ENCODE measurements at regions not wholly inside any gene's neighbourhood (a gene's known extent, or its start where the extent isn't known, plus 50 kb on each side); places are given as distances from the start of the nearest gene placed in this dataset.

GRCh38 chr2:6525475-6525964 lies 340.2 kb downstream of the CMPK2 start:
- DNase-seq (ENCODE audit: low read depth) = no peak

DNA sequence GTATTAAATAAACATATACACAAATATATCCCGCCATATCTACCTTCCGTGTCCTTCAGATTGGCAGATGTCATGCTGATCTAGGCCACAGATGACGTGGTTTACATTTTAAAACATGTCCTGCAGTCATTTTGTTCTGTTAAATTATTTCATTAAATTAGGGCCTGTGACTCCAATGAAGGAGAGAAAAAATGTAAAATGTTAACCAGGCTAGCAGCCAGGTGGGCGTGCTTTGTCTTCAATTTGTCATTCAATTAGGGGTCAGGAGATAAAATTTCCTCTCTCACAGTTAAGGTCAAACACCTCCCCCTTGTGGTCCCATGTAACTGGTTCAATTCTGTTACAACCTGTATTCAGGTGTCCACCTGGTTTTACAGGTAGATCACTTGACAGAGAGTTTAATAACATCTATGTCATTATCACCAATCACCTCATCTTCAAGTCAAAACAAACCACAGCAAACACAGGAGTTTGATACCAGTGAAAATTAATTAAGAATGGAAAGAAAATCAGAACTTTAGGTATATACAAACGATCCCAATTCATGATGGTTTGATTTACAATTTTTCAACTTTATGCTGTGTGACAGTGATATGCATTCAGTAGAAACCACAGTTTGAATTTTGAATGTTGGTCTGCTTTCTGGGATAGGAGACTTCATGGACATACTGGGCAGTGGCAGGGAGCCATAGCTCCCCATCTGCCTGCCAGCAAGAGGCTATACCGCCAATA lies 339.4 kb downstream of the CMPK2 start:
- DNase-seq (ENCODE audit: low read depth) = no peak

DNA sequence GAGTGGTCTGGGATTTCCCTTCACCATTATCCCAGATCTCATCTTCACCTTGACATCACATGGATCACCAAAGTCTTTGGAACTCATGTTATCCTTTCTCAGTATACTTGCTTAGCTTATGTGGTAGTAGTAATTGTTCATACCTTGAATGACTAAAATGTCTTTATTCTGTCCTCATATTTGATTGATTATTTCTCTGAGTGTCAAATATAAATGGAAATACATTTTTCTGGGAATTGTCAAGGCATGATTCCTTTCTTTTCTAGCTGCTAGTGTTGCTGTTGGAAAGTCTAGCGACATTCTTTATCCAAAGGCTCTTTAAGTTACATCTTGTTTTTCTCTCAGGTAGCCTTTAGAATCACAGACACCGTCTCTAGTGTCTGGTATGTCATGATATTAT lies 334.4 kb downstream of the CMPK2 start:
- no peak for DNase-seq (ENCODE audit: low read depth)

DNA sequence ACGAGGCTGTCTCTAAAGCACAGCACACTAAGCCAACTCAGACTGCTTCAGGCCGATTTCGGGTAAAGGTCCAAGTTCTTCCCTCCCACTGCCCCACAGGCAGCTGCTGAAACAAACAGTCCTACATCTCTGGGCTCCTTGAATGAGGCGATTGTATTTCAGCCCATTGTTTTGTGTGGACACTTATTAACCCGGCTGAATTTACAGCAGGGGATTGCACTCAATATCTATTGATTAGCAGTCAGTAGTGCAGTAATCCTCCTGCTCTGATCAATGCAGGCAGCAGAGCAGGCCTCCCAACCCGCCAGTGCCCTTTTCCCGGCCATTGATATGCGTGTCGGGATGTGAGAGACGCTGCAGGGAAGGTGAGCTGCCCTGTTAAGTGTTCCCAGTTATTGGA lies 330.1 kb downstream of the CMPK2 start:
- no peak for DNase-seq (ENCODE audit: low read depth)

DNA sequence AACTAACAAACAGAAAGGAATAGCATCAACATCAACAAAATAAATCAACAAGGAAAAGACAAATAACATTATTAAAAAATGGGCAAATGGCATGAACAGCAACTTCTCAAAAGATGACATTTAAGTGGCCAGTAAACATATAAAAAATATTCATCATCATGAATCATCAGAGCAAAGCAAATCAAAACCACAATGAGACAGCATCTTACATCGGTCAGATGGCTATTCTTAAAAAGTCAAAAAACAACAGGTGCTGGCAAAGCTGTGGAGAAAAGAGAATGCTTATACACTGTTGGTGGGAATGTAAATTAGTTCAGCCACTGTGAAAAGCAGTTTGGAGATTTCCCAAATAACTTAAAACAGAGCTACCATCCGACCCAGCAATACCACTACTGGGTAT lies 327.1 kb downstream of the CMPK2 start:
- no peak for DNase-seq (ENCODE audit: low read depth)

- no peak for DNase-seq (ENCODE audit: low read depth)
Observed at GRCh38 chr2:6545336-6545735, 320.4 kb downstream of the CMPK2 start.

- DNase-seq (ENCODE audit: low read depth) = no peak
Observed at GRCh38 chr2:6545795-6546194, 319.9 kb downstream of the CMPK2 start.

GRCh38 chr2:6554466-6554865 lies 311.2 kb downstream of the CMPK2 start:
- no peak for DNase-seq (ENCODE audit: low read depth)

DNA sequence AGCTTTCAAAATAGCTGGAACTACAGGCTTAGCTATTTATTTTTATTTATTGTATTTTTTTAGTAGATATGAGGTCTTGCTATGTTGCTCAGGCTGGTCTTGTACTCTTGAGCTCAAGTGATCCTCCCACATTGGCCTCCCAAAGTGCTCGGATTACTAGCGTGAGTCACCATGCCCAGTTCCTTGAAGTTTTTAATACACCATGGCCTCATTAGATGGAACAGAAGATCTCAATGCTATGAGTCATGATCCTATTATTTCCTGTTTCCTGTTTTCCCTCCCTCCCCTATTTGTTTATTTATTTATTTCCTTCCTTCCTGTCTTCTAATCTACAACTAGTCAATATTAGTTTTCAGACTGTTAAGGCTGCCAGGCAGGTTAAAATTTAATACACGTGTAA lies 309.0 kb downstream of the CMPK2 start:
- DNase-seq (ENCODE audit: low read depth) = no peak

DNA sequence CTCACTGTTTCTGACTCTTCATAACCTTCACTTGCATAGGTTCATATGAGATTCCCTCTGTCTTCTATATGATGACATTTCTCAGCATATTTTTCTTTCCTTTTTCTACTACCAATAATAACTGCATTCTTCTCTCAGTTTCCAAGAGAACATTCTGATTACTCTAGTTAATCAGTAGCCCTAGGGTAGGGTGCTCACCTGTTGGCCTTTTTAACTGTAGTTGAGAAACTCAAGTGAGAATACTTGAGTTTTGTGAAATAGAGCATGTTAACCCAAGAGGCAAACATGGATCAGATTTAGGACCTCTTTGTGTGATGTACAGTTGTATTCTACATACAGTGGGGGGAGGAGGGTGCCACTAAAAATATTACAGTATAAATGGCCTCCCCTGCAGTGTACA lies 308.0 kb downstream of the CMPK2 start:
- DNase-seq (ENCODE audit: low read depth) = no peak

DNA sequence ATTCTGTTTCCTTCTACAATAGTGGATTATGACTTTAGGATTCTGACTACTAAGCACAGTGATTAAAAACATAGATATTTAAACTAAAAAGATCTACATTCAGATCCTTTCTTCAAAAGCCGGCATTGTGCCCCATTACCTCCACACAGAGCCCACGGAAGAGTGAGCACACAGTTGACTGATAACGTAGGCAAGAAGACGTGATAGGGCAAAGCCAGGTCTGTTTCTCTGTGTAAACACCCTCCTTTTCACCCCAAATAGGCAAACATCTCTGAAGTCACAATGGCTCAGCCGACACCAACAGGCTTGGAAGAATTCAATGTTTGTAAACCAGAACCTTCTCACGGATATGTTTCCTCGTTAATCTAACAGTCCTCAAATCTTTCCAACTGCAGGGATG lies 302.9 kb downstream of the CMPK2 start:
- no peak for DNase-seq (ENCODE audit: low read depth)

GRCh38 chr2:6564326-6564725 lies 301.4 kb downstream of the CMPK2 start:
- DNase-seq (ENCODE audit: low read depth) = no peak

DNA sequence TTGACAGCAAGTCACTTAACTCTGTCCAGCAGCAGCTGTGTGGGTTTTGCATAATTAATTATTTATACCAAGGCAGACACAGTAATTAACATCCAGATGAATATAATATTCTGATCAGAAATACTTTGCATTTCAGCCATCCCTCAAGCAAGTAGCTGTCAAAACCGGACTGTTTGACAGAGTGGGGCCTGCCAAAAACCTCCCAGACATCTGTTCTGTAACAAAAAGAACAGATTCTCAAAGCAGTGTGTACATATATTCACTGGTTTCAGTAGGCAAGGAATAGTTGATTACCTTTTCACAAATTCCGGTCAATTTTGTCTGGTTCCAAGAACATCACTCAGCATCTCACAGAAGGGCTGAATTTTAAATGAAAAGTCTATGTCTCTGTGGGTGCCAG lies 291.6 kb downstream of the CMPK2 start:
- no peak for DNase-seq (ENCODE audit: low read depth)

GRCh38 chr2:6576302-6576701 lies 289.4 kb downstream of the CMPK2 start:
- no peak for DNase-seq (ENCODE audit: low read depth)

GRCh38 chr2:6577960-6578359 lies 287.7 kb downstream of the CMPK2 start:
- DNase-seq (ENCODE audit: low read depth) = no peak

GRCh38 chr2:6578416-6578815 lies 287.3 kb downstream of the CMPK2 start:
- DNase-seq (ENCODE audit: low read depth) = no peak

- no peak for DNase-seq (ENCODE audit: low read depth)
Observed at GRCh38 chr2:6579281-6579680, 286.4 kb downstream of the CMPK2 start.

- DNase-seq (ENCODE audit: low read depth) = no peak
Observed at GRCh38 chr2:6580982-6581381, 284.7 kb downstream of the CMPK2 start.

DNA sequence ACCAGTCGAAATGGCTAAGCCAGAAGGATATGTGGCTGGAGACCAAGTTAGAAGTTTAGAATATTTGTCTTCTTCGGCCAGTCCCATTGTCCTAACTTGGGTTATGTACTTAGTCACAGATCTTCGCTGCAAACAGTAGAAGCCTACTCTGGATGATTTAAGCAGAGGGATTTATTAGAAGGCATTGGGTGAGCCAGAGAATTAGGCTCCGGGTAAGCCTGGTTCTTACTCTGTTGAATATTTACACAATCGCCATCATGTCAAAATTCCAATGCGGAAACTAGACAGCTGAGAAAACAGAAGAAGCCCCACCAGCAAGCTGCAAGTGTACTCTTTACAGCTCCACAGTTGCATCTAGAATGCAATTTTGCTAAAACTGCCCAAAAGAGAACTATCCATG lies 276.6 kb downstream of the CMPK2 start:
- DNase-seq (ENCODE audit: low read depth) = no peak

- DNase-seq (ENCODE audit: low read depth) = no peak
Observed at GRCh38 chr2:6590442-6590841, 275.3 kb downstream of the CMPK2 start.

GRCh38 chr2:6602471-6602870 lies 263.2 kb downstream of the CMPK2 start:
- no peak for DNase-seq (ENCODE audit: low read depth)

- no peak for DNase-seq (ENCODE audit: low read depth)
Observed at GRCh38 chr2:6605836-6606505, 259.7 kb downstream of the CMPK2 start.

- no peak for DNase-seq (ENCODE audit: low read depth)
Observed at GRCh38 chr2:6617794-6618193, 247.9 kb downstream of the CMPK2 start.

- no peak for DNase-seq (ENCODE audit: low read depth)
Observed at GRCh38 chr2:6618201-6618600, 247.5 kb downstream of the CMPK2 start.

Data from stimulated activated CD8-positive, alpha-beta memory T cell treated with anti-CD3 and anti-CD28 coated beads, Interleukin-15, amount 100 ng/mL, for 1 hour (primary cell).